ENCODE measurements at regions not wholly inside any gene's neighbourhood (a gene's known extent, or its start where the extent isn't known, plus 50 kb on each side); places are given as distances from the start of the nearest gene placed in this dataset.

DNA sequence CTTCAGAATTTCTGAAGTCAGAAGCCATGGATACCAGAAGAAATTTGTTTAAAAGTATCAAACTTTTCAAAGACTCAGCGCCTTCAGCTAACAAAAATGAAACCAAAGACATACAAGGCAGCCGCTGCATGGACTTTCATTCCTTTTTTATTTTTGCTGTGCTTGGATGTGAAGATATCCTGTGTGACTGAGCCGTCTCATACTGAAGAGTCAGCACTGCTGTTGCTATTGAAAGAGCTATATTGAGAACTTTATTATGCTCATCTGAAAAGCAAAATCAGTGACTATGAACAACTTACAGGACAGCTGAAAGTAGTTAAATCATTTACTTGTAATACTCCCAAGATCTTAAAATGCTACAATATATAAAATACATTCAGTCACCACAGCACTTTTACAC is 809.2 kb downstream of the NXPH1 start:
- no peak for DNase-seq
- no peak overlapping the region for H2AFZ ChIP-seq (ENCODE audit: low read length)
- peaks cover 14% of the 10 kb centered on the region; the same call in 1 of the 2 replicates for H3K9me3 ChIP-seq (ENCODE audit: low read length)
- H4K20me1 ChIP-seq (ENCODE audit: insufficient read depth, low read depth, low read length) = no peaks in the 10 kb centered on the region
- H3K4me3 ChIP-seq (ENCODE audit: low read length) = no peak overlapping the region
- H3K9me2 ChIP-seq (replicated peaks; ENCODE audit: insufficient read depth, low read length) = no peaks in the 10 kb centered on the region
- H3K79me2 ChIP-seq (ENCODE audit: low read length) = no peaks in the 10 kb centered on the region
- H3K4me2 ChIP-seq (ENCODE audit: low read depth, low read length, poor library complexity, severe bottlenecking) = no peak overlapping the region
- H3K27ac ChIP-seq (ENCODE audit: low read length) = no peak overlapping the region
- H3K36me3 ChIP-seq (ENCODE audit: insufficient read depth, low read length) = no peaks in the 10 kb centered on the region
- no peaks in the 10 kb centered on the region for H3K4me1 ChIP-seq (ENCODE audit: low read length)
- H3K27me3 ChIP-seq (ENCODE audit: low read length) = no peaks in the 10 kb centered on the region
- H3K9ac ChIP-seq (ENCODE audit: low read length) = no peak overlapping the region

DNA sequence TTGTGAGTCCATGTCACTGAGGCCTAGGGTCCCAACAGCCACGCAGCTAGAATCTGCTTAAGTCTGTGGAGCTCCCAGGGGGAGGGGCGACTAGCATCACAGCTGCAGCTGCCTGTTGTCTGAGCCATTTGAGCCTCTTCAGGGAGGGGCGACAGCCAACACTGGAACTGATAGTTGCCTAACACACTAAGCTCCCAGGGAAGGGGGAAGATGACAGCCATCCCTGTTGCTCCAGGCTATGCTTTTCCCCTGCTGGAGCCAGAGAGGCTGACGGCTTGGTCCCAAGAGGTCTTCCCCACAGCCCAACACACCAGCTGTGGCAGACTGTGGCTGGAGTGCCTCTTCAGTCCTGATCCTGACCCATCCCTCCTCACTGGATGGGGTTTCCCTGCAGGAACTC is 817.5 kb downstream of the NXPH1 start:
- H3K27me3 ChIP-seq (ENCODE audit: low read length) = no peaks in the 10 kb centered on the region
- no peak for DNase-seq
- no peaks in the 10 kb centered on the region for H3K36me3 ChIP-seq (ENCODE audit: insufficient read depth, low read length)
- H2AFZ ChIP-seq (ENCODE audit: low read length) = no peak overlapping the region
- peaks cover 22% of the 10 kb centered on the region for H3K9me3 ChIP-seq (ENCODE audit: low read length)
- H3K4me3 ChIP-seq (ENCODE audit: low read length) = no peak overlapping the region
- no peaks in the 10 kb centered on the region for H3K9me2 ChIP-seq (replicated peaks; ENCODE audit: insufficient read depth, low read length)
- no peaks in the 10 kb centered on the region for H4K20me1 ChIP-seq (ENCODE audit: insufficient read depth, low read depth, low read length)
- no peaks in the 10 kb centered on the region for H3K4me1 ChIP-seq (ENCODE audit: low read length)
- no peak overlapping the region for H3K4me2 ChIP-seq (ENCODE audit: low read depth, low read length, poor library complexity, severe bottlenecking)
- H3K27ac ChIP-seq (ENCODE audit: low read length) = no peak overlapping the region
- no peaks in the 10 kb centered on the region for H3K79me2 ChIP-seq (ENCODE audit: low read length)
- no peak overlapping the region for H3K9ac ChIP-seq (ENCODE audit: low read length)

DNA sequence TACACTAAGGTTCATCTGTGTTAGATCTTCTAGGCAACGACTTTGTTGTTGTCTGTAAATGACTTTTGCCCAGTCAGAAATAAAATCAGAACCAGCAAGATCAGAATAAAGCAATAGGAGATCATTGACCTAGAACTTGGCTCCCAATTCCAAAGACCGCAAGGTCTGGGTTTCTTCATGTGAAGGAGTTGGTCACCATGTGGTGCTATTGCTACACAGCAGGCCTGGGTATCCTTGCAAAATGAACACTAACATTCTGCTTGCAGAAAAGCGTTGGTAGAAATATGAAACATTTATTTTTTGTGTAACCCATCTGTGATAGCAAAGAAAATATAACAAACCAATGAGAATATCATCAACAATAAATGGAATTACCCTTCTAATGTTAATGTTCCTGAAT is 831.0 kb downstream of the NXPH1 start:
- Histone ChIP-seq H3K4me3 (ENCODE audit: low read length) (no peak overlapping the region), H3K27me3 (ENCODE audit: low read length) (no peaks in the 10 kb centered on the region), H3K27ac (ENCODE audit: low read length) (no peak overlapping the region), H3K4me2 (ENCODE audit: low read depth, low read length, poor library complexity, severe bottlenecking) (no peak overlapping the region), H3K9me3 (ENCODE audit: low read length) (peaks cover 18% of the 10 kb centered on the region), H3K9ac (ENCODE audit: low read length) (no peak overlapping the region), H3K9me2 (replicated peaks; ENCODE audit: insufficient read depth, low read length) (no peaks in the 10 kb centered on the region), H3K79me2 (ENCODE audit: low read length) (no peaks in the 10 kb centered on the region), H2AFZ (ENCODE audit: low read length) (no peak overlapping the region), H4K20me1 (ENCODE audit: insufficient read depth, low read depth, low read length) (no peaks in the 10 kb centered on the region), H3K4me1 (ENCODE audit: low read length) (no peaks in the 10 kb centered on the region), H3K36me3 (ENCODE audit: insufficient read depth, low read length) (no peaks in the 10 kb centered on the region)
- DNase-seq = no peak

DNA sequence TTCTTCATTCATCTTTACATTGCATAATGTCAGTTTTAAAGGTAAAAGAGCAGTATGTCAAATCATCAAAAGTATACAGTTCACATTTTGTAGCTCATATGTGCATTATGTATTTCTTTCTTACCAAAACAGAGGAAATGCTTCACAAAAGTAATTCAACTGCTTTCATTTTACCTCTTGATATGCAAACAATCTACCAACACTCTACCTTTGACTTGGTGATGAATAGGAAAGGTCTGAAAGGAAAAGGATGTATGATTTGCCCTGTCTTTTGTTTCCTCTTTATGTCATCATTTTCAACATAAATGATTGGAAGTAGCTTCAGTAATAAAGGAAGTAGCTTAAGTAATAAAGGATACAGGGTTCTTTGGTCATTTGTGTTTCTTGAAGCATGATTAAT is 846.7 kb downstream of the NXPH1 start:
- DNase-seq = no peak
- H3K27ac ChIP-seq (ENCODE audit: low read length) = no peak overlapping the region
- H3K79me2 ChIP-seq (ENCODE audit: low read length) = no peaks in the 10 kb centered on the region
- no peaks in the 10 kb centered on the region for H3K27me3 ChIP-seq (ENCODE audit: low read length)
- no peak overlapping the region for H2AFZ ChIP-seq (ENCODE audit: low read length)
- peaks cover 3% of the 10 kb centered on the region; the same call in 1 of the 2 replicates for H3K9me3 ChIP-seq (ENCODE audit: low read length)
- no peaks in the 10 kb centered on the region for H3K4me1 ChIP-seq (ENCODE audit: low read length)
- H3K36me3 ChIP-seq (ENCODE audit: insufficient read depth, low read length) = no peaks in the 10 kb centered on the region; the same call in 1 of the 2 replicates
- H4K20me1 ChIP-seq (ENCODE audit: insufficient read depth, low read depth, low read length) = no peaks in the 10 kb centered on the region
- H3K9ac ChIP-seq (ENCODE audit: low read length) = no peak overlapping the region
- no peaks in the 10 kb centered on the region for H3K9me2 ChIP-seq (replicated peaks; ENCODE audit: insufficient read depth, low read length)
- no peak overlapping the region for H3K4me2 ChIP-seq (ENCODE audit: low read depth, low read length, poor library complexity, severe bottlenecking)
- H3K4me3 ChIP-seq (ENCODE audit: low read length) = no peak overlapping the region

DNA sequence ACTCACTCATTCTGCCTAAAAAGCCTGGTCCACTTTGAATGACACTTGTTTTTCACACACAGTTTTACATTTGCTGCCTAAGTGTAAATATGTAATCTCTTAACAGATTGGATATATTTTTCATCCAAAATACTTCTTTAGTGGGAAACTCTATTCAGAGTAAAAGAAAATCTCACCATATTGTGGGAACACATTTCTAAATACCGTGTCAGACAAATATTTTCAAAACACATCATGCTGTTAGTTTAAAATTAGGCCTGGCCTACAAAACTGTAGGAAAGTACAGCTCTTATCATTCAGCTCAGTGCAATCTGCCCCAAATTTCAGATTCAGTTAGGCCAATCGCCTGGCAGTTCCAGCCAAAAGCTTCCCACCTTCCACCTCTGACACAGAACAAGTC is 849.8 kb downstream of the NXPH1 start:
- no peak overlapping the region for H3K9ac ChIP-seq (ENCODE audit: low read length)
- H3K4me3 ChIP-seq (ENCODE audit: low read length) = no peak overlapping the region
- no peaks in the 10 kb centered on the region for H4K20me1 ChIP-seq (ENCODE audit: insufficient read depth, low read depth, low read length)
- H2AFZ ChIP-seq (ENCODE audit: low read length) = no peak overlapping the region
- no peak for DNase-seq
- no peaks in the 10 kb centered on the region for H3K9me2 ChIP-seq (replicated peaks; ENCODE audit: insufficient read depth, low read length)
- H3K9me3 ChIP-seq (ENCODE audit: low read length) = peaks cover 8% of the 10 kb centered on the region; the same call in 1 of the 2 replicates
- H3K27me3 ChIP-seq (ENCODE audit: low read length) = no peaks in the 10 kb centered on the region
- H3K4me2 ChIP-seq (ENCODE audit: low read depth, low read length, poor library complexity, severe bottlenecking) = no peak overlapping the region
- H3K36me3 ChIP-seq (ENCODE audit: insufficient read depth, low read length) = no peaks in the 10 kb centered on the region; the same call in 1 of the 2 replicates
- no peaks in the 10 kb centered on the region for H3K79me2 ChIP-seq (ENCODE audit: low read length)
- H3K4me1 ChIP-seq (ENCODE audit: low read length) = no peaks in the 10 kb centered on the region
- H3K27ac ChIP-seq (ENCODE audit: low read length) = no peak overlapping the region

DNA sequence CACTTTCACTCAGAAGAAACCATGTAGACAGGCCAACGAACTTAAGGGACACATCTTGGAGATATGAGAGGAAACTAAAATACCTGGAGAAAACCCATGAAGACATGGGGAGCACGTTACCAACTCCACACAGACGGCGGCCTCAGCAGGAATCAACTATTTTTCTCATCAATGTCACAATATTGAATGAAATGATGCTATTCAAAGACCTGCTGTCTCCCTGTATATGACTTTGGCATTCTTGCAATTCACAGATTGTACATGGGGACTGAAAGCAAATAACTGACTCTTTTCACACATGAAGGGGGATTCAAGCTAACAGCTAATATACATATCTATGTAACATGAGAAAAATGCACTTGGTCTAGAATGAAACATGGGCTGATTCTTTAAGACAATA is 869.0 kb downstream of the NXPH1 start:
- H3K79me2 ChIP-seq (ENCODE audit: low read length) = no peaks in the 10 kb centered on the region
- no peaks in the 10 kb centered on the region for H4K20me1 ChIP-seq (ENCODE audit: insufficient read depth, low read depth, low read length)
- no peaks in the 10 kb centered on the region for H3K27me3 ChIP-seq (ENCODE audit: low read length)
- no peak overlapping the region for H2AFZ ChIP-seq (ENCODE audit: low read length)
- no peaks in the 10 kb centered on the region for H3K4me1 ChIP-seq (ENCODE audit: low read length)
- DNase-seq = no peak
- H3K9me3 ChIP-seq (ENCODE audit: low read length) = peaks cover 15% of the 10 kb centered on the region; the same call in 1 of the 2 replicates
- H3K36me3 ChIP-seq (ENCODE audit: insufficient read depth, low read length) = no peaks in the 10 kb centered on the region
- H3K9ac ChIP-seq (ENCODE audit: low read length) = no peak overlapping the region
- H3K4me2 ChIP-seq (ENCODE audit: low read depth, low read length, poor library complexity, severe bottlenecking) = no peak overlapping the region
- H3K4me3 ChIP-seq (ENCODE audit: low read length) = no peak overlapping the region
- H3K27ac ChIP-seq (ENCODE audit: low read length) = no peak overlapping the region
- H3K9me2 ChIP-seq (replicated peaks; ENCODE audit: insufficient read depth, low read length) = no peaks in the 10 kb centered on the region

DNA sequence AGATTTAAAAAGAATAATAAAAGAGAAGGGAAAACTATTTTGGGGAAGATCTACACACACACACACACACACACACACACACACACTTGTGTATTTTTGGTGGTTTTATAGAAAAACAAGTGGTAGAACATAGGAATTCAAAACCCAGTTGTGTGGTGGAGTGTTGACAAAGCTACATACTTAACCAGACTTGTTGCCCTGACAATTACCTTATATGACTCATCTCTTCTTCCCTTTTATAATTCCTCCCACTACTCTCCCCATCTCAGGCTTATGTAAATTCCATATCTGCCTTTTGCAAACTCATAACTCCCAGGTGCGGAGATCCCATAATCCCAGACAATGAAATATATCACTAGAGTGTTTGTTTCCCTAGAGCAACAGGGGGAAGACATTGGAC is 873.7 kb downstream of the NXPH1 start:
- H2AFZ ChIP-seq (ENCODE audit: low read length) = no peak overlapping the region
- no peak for DNase-seq
- no peak overlapping the region for H3K9ac ChIP-seq (ENCODE audit: low read length)
- no peak overlapping the region for H3K4me3 ChIP-seq (ENCODE audit: low read length)
- no peaks in the 10 kb centered on the region for H3K9me2 ChIP-seq (replicated peaks; ENCODE audit: insufficient read depth, low read length)
- peaks cover 25% of the 10 kb centered on the region for H3K9me3 ChIP-seq (ENCODE audit: low read length)
- H3K4me2 ChIP-seq (ENCODE audit: low read depth, low read length, poor library complexity, severe bottlenecking) = no peak overlapping the region
- no peaks in the 10 kb centered on the region for H3K36me3 ChIP-seq (ENCODE audit: insufficient read depth, low read length)
- no peak overlapping the region for H3K27ac ChIP-seq (ENCODE audit: low read length)
- no peaks in the 10 kb centered on the region for H3K79me2 ChIP-seq (ENCODE audit: low read length)
- no peaks in the 10 kb centered on the region for H4K20me1 ChIP-seq (ENCODE audit: insufficient read depth, low read depth, low read length)
- no peaks in the 10 kb centered on the region for H3K27me3 ChIP-seq (ENCODE audit: low read length)
- H3K4me1 ChIP-seq (ENCODE audit: low read length) = no peaks in the 10 kb centered on the region

DNA sequence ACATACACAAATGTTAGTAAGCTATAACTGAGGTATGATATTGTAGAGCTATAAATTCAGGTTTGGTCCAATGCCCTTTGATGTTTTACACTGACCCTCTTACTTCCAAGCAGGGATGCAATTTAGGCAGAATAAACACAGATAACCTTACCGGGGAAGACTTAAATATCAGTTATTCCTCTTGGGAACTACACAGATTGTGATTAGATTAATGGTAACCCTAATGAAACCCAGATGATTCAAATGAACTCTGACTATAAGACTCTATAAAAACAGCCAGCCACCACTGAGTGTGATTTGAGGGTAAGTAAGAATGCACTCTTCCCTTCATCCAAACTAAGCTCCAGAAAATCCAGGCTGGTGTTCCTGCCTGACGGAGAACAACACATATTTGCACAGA is 891.1 kb downstream of the NXPH1 start:
- no peaks in the 10 kb centered on the region for H3K4me1 ChIP-seq (ENCODE audit: low read length)
- H3K27ac ChIP-seq (ENCODE audit: low read length) = no peak overlapping the region
- H3K4me2 ChIP-seq (ENCODE audit: low read depth, low read length, poor library complexity, severe bottlenecking) = no peak overlapping the region
- no peak overlapping the region for H2AFZ ChIP-seq (ENCODE audit: low read length)
- no peaks in the 10 kb centered on the region for H4K20me1 ChIP-seq (ENCODE audit: insufficient read depth, low read depth, low read length)
- H3K4me3 ChIP-seq (ENCODE audit: low read length) = no peak overlapping the region
- H3K36me3 ChIP-seq (ENCODE audit: insufficient read depth, low read length) = no peaks in the 10 kb centered on the region
- H3K9me2 ChIP-seq (replicated peaks; ENCODE audit: insufficient read depth, low read length) = no peaks in the 10 kb centered on the region
- no peak for DNase-seq
- peaks cover 9% of the 10 kb centered on the region; the same call in 1 of the 2 replicates for H3K9me3 ChIP-seq (ENCODE audit: low read length)
- no peak overlapping the region for H3K9ac ChIP-seq (ENCODE audit: low read length)
- no peaks in the 10 kb centered on the region for H3K79me2 ChIP-seq (ENCODE audit: low read length)
- H3K27me3 ChIP-seq (ENCODE audit: low read length) = no peaks in the 10 kb centered on the region

DNA sequence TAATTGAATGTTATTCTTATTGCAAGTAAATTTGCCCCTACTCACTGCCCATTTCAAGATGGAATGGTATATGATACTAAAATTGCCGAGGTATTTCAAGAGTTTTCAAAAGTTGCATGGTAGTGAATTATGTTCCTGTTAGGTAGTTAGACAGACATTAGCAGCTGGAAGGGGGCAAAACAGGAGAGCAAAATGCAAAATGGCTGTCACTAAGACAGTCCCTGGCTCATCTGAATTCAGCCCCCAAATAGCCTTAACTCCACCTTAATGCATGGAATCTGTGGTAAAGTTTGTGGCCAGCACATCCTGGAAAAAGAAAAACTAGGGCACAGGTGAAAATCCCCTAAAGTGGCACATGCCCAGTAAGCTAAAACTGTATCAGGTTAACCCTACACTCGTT is 894.9 kb downstream of the NXPH1 start:
- H3K9me3 ChIP-seq (ENCODE audit: low read length) = peaks cover 10% of the 10 kb centered on the region; the same call in 1 of the 2 replicates
- no peak overlapping the region for H3K27ac ChIP-seq (ENCODE audit: low read length)
- H3K4me2 ChIP-seq (ENCODE audit: low read depth, low read length, poor library complexity, severe bottlenecking) = no peak overlapping the region
- H4K20me1 ChIP-seq (ENCODE audit: insufficient read depth, low read depth, low read length) = no peaks in the 10 kb centered on the region
- H3K9me2 ChIP-seq (replicated peaks; ENCODE audit: insufficient read depth, low read length) = no peaks in the 10 kb centered on the region
- no peaks in the 10 kb centered on the region for H3K27me3 ChIP-seq (ENCODE audit: low read length)
- no peaks in the 10 kb centered on the region for H3K79me2 ChIP-seq (ENCODE audit: low read length)
- no peaks in the 10 kb centered on the region for H3K36me3 ChIP-seq (ENCODE audit: insufficient read depth, low read length)
- H3K4me3 ChIP-seq (ENCODE audit: low read length) = no peak overlapping the region
- H2AFZ ChIP-seq (ENCODE audit: low read length) = no peak overlapping the region
- no peak overlapping the region for H3K9ac ChIP-seq (ENCODE audit: low read length)
- H3K4me1 ChIP-seq (ENCODE audit: low read length) = no peaks in the 10 kb centered on the region
- DNase-seq = no peak

Measured in Karpas-422 (cell line).